ENCODE measurements at regions not wholly inside any gene's neighbourhood (a gene's known extent, or its start where the extent isn't known, plus 50 kb on each side); places are given as distances from the start of the nearest gene placed in this dataset.
A peak's percentile ranks its signal among the peaks of the same experiment; 100 is the strongest.

DNA sequence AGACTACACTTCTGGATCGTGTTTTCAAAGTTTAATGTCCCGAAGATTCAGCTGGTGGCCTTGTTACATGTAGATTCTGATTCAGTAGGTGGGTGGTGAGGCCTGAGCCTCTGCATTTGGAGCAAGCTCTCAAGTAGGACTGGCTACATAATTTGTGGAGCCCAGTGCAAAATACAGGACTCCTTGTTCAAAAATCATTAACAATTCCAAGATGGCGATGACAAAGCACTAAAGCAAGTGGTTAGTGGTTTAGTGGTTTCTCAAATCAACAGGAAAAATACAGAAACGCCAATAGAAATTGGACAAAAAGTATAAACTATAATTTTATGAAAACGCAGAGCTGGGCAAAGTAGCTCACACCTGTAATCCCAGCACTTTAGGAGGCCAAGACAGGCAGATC lies 133.7 kb upstream of the STMND1 start:
- H3K27ac ChIP-seq, result no peak overlapping the region
- TF ChIP-seq, protein P1, sequence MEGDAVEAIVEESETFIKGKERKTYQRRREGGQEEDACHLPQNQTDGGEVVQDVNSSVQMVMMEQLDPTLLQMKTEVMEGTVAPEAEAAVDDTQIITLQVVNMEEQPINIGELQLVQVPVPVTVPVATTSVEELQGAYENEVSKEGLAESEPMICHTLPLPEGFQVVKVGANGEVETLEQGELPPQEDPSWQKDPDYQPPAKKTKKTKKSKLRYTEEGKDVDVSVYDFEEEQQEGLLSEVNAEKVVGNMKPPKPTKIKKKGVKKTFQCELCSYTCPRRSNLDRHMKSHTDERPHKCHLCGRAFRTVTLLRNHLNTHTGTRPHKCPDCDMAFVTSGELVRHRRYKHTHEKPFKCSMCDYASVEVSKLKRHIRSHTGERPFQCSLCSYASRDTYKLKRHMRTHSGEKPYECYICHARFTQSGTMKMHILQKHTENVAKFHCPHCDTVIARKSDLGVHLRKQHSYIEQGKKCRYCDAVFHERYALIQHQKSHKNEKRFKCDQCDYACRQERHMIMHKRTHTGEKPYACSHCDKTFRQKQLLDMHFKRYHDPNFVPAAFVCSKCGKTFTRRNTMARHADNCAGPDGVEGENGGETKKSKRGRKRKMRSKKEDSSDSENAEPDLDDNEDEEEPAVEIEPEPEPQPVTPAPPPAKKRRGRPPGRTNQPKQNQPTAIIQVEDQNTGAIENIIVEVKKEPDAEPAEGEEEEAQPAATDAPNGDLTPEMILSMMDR (IDR thresholded peaks at IDR 0.05), result no peak
- TF ChIP-seq ZFX (IDR thresholded peaks at IDR 0.05; ENCODE audit: borderline replicate concordance), result no peak

DNA sequence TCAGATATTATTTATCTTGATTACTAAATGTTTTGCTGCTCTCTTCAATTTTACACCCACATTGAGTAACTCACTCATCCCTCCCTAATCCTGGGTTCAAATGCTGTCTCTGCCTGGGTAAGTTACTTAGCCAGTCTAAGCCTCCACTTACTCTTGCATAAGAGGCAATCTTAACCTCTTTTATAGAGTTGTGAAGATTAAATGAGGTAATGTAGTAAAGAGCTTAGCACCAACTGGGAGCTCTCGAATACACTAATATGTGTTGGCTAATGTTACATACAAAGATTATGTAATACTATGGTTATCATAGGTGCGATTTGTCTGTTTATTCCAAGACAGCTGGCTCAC lies 134.4 kb upstream of the STMND1 start:
- no peak overlapping the region for H3K27ac ChIP-seq
- no peak for TF ChIP-seq ZFX (IDR thresholded peaks at IDR 0.05; ENCODE audit: borderline replicate concordance)
- TF ChIP-seq, protein P1 (IDR thresholded peaks at IDR 0.05), result no peak

DNA sequence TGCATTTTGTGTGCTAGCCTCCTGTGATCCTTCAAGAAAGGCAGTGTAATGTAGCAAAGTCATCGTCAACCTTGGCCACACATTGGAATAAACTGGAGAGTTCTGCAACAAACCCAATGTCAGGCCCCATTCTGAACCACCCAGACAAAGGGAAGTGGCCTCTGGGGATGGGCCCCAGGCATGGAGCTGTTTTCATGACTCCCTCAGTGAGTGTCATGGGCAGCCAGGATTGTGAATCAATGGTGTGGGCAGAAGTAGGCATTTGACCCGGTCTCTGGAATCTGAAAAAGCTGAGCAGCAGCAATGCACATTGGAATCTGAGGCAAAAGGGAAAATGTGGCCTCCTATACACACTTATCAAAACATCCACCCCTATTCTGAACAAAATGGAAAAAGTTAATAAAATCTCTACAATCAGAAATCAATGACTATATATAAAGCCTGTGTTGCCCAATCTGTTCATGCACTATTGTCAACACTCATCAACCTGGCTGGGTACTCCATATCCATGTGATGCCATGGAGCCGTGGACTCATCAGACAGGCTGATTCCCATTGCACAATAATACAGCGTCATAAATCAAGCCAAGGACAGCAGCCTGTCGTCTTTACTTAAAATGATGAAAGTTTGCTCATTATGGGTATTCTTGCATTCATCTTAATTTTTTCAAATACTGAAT lies 134.9 kb upstream of the STMND1 start:
- TF ChIP-seq, protein P1 (IDR thresholded peaks at IDR 0.05), result no peak
- TF ChIP-seq ZFX (IDR thresholded peaks at IDR 0.05; ENCODE audit: borderline replicate concordance), result no peak
- no peak overlapping the region for H3K27ac ChIP-seq

DNA sequence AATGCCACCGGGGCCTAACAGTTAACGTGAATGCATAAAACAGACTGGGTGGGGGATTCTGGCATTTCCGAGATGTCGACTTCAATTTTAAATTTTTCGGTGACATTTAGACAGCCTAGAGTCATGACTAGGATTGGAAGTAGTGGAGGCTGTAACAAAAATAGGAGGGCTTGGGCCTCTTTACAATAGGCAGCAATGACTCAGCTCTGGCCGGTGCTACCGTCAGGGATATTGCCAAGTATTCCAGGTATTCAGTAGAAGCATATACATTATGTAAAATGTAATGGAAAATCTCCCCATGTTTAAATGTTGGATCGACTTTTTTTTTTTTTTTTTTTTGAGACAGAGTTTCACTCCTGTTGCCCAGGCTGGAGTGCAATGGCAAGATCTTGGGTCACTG lies 136.2 kb upstream of the STMND1 start:
- H3K27ac ChIP-seq, result no peak overlapping the region
- TF ChIP-seq, protein P1 (IDR thresholded peaks at IDR 0.05), result no peak
- no peak for TF ChIP-seq ZFX (IDR thresholded peaks at IDR 0.05; ENCODE audit: borderline replicate concordance)

DNA sequence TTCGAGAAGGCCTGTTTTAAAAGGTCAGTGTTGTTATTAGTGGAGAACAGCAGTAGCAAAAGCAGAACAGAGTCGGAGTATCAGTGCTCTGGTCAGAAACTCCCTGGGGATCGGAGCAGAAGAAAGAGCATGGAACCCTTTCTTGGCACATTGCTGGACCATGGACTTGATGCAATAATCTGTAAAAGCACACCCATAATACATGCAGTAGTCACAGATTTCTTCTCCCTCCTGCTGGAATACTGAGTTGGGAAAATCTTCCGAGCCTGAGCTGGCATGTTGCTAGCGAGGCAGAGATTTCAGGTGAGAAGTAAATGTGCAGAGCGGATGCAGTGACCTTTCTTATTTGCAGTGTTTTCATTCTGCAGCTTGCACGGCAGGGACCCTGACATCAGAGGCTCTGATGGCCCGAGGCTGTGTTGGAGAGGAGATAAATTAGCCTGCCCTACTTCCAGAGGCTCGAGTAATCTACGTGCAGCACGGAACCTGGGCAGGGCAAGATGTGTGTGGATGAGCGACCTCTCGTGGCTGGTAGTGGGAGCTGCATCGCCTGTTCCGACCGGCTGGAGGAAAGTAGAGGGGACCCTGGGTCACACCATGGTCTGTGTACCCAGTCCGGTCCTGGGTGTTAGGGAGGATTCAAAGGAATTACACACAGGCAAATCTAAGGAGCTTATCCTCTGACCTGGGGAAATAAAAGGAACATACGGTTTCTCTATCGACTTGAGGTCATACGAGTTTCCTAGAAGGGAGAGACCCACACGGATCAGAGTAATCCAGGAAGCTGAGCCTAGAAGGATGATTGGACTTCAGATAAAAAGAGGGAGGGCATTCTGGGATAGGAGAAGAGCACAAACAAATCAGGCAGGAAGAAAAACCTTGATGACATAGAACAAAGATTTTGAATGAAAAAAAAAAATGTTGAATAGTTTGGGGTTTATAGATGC lies 137.0 kb upstream of the STMND1 start:
- no peak for TF ChIP-seq ZFX (IDR thresholded peaks at IDR 0.05; ENCODE audit: borderline replicate concordance)
- TF ChIP-seq, protein P1 (IDR thresholded peaks at IDR 0.05), result peak; percentile 96
- H3K27ac ChIP-seq, result no peak overlapping the region

DNA sequence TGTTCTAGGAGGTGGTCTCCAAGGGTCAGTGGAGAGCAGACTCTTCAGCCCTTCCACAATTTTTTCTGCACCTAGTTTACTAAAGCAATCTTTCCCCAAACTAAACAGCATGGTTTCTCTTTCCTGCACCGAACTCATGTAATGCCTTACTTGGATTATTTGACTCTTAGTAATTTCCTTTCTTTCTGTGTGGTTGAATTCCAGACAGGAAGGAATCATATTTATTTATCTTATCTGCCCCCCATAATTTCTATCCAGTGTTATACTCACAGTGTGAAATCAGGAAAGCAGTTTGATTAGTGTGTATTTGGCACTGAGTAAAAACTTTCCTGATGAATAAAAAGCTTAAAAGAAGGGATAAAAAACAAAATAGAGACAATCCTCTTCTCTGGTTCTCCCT lies 140.3 kb upstream of the STMND1 start:
- TF ChIP-seq, protein P1 (IDR thresholded peaks at IDR 0.05), result no peak
- TF ChIP-seq ZFX (IDR thresholded peaks at IDR 0.05; ENCODE audit: borderline replicate concordance), result no peak
- H3K27ac ChIP-seq, result no peak overlapping the region

DNA sequence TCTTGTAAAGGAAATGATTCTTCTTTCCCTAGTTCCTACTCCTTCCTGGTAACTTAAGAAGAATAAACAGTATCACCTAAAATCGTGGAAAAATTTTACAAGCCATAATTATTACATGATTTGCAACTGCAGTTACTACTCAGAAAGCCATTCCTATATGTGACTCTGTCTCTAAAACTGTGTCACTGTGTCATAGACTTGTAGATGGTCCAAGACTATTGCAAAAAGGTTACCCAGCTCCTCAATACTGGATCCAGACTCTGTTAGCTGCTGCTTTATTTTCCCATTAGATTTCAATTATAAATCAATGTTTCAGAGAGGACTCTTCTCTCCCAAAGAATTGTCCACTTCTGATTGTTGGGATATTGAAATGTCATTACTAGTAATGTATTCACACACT lies 142.1 kb upstream of the STMND1 start:
- TF ChIP-seq ZFX (IDR thresholded peaks at IDR 0.05; ENCODE audit: borderline replicate concordance), result no peak
- TF ChIP-seq, protein P1 (IDR thresholded peaks at IDR 0.05), result no peak
- H3K27ac ChIP-seq, result no peak overlapping the region

Data from 22Rv1 (cell line).